MM.1S (cell line): ENCODE measurements at regions not wholly inside any gene's neighbourhood (a gene's known extent, or its start where the extent isn't known, plus 50 kb on each side); places are given as distances from the start of the nearest gene placed in this dataset.

Experiments used
- DNase-seq: peaks from one replicate; pipeline ENCODE4 v3.0.0-alpha.2; 2015
- H2AFZ ChIP-seq: fragments of 300-600 bp; sonication (generic); 2 replicates; pipeline ENCODE4 v1.6.0; 2016; ENCODE audit warnings: antibody characterized with exemption, low read length
- H3F3A ChIP-seq: fragments of 300-600 bp; sonication (generic); 2 replicates; pipeline ENCODE4 v1.6.1; 2016; ENCODE audit warnings: mild to moderate bottlenecking, antibody characterized with exemption, low read length, moderate library complexity, mixed read lengths; ENCODE audit not compliant: insufficient read depth
- H3K27ac ChIP-seq: fragments of 300-600 bp; sonication (generic); 2 replicates; pipeline ENCODE4 v1.5.1; 2016; ENCODE audit warnings: mild to moderate bottlenecking, low read length
- H3K27me3 ChIP-seq: fragments of 300-600 bp; sonication (generic); replicated peaks from 2 replicates; pipeline ENCODE4 v1.6.0; 2016; ENCODE audit warnings: low read length; ENCODE audit not compliant: insufficient read depth
- H3K36me3 ChIP-seq: fragments of 300-600 bp; sonication (generic); replicated peaks from 2 replicates; pipeline ENCODE4 v1.6.1; 2016; ENCODE audit warnings: mild to moderate bottlenecking, low read length, mixed read lengths; ENCODE audit not compliant: insufficient read depth
- H3K4me1 ChIP-seq: fragments of 300-600 bp; sonication (generic); 2 replicates; pipeline ENCODE4 v1.6.1; 2016; ENCODE audit warnings: low read length, mixed read lengths
- H3K4me2 ChIP-seq: fragments of 300-600 bp; sonication (generic); 2 replicates; pipeline ENCODE4 v1.6.0; 2016; ENCODE audit warnings: low read depth, low read length
- H3K4me3 ChIP-seq: fragments of 300-600 bp; sonication (generic); 2 replicates; pipeline ENCODE4 v1.5.1; 2016; ENCODE audit warnings: low read length, mixed read lengths
- H3K79me2 ChIP-seq: fragments of 300-600 bp; sonication (generic); 2 replicates; pipeline ENCODE4 v1.6.1; 2016; ENCODE audit warnings: mixed run types, low read length, mixed read lengths
- H3K9ac ChIP-seq: fragments of 300-600 bp; sonication (generic); 2 replicates; pipeline ENCODE4 v1.6.1; 2016; ENCODE audit warnings: low read length, mixed read lengths
- H3K9me2 ChIP-seq: fragments of 300-600 bp; sonication (generic); replicated peaks from 2 replicates; pipeline ENCODE4 v1.6.1; 2016; ENCODE audit warnings: mild to moderate bottlenecking, low read length, mixed read lengths; ENCODE audit not compliant: insufficient read depth
- H3K9me3 ChIP-seq: fragments of 300-600 bp; sonication (generic); replicated peaks from 2 replicates; pipeline ENCODE4 v1.6.1; 2016; ENCODE audit warnings: mild to moderate bottlenecking, low read length, mixed read lengths; ENCODE audit not compliant: insufficient read depth
- H4K20me1 ChIP-seq: fragments of 300-600 bp; sonication (generic); 2 replicates; pipeline ENCODE4 v1.6.1; 2016; ENCODE audit warnings: mild to moderate bottlenecking, low read length, moderate library complexity, mixed read lengths; ENCODE audit not compliant: insufficient read depth
- EZH2 ChIP-seq: fragments of 300-600 bp; sonication (generic); optimal IDR thresholded peaks from 2 replicates; pipeline ENCODE3; 2017; ENCODE audit warnings: low read depth, mild to moderate bottlenecking, antibody characterized with exemption, low read length, mixed read lengths
- EZH2phosphoT487 ChIP-seq: fragments of 300-600 bp; sonication (generic); IDR thresholded peaks from 2 replicates; pipeline ENCODE4 v1.6.1; 2018; ENCODE audit warnings: antibody characterized with exemption, low read length
- TF ChIP-seq, protein P1 (sequence below): fragments of 300-600 bp; sonication (generic); IDR thresholded peaks from 2 replicates; pipeline ENCODE4 v1.5.1; 2016; ENCODE audit warnings: antibody characterized with exemption, low read length, mixed read lengths

DNA sequence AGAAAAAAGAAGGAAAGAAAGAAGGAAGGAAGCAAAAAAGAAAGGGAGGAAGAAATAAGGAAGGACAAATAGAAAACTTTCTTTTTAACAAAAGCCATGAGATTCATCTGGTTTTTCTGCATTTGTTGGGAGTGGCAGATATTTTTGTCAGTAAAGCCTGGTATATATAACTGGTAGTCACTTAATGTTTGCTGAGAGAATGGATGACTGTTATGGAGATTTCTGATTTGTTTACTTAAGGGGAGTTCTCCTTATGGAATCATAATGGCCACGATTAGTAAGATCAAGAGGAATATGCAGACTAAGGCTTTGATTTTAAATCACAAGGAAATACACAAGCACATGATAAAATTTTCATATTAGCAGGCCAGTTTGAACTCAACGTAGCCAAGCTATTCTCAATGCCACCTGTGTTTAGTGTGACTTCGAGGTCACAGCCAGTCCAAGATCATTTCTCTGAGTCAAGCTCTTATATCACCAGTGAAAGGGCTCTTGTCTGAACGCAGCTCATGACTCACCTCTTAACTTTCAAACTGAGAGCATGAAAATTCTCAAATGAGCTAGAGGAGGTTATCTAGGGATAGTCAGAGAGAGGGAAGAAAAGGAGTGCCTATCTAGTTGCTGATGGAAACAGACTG is 445.1 kb upstream of the ZMIZ1 start:
- H3K4me2 ChIP-seq: no peak overlapping the region
- H3K27me3 ChIP-seq: no peaks in the 10 kb centered on the region
- H3K4me1 ChIP-seq: no peaks in the 10 kb centered on the region
- H2AFZ ChIP-seq: no peak overlapping the region
- no peaks in the 10 kb centered on the region for H3K9me2 ChIP-seq
- no peaks in the 10 kb centered on the region for H3K79me2 ChIP-seq
- TF ChIP-seq, protein P1, sequence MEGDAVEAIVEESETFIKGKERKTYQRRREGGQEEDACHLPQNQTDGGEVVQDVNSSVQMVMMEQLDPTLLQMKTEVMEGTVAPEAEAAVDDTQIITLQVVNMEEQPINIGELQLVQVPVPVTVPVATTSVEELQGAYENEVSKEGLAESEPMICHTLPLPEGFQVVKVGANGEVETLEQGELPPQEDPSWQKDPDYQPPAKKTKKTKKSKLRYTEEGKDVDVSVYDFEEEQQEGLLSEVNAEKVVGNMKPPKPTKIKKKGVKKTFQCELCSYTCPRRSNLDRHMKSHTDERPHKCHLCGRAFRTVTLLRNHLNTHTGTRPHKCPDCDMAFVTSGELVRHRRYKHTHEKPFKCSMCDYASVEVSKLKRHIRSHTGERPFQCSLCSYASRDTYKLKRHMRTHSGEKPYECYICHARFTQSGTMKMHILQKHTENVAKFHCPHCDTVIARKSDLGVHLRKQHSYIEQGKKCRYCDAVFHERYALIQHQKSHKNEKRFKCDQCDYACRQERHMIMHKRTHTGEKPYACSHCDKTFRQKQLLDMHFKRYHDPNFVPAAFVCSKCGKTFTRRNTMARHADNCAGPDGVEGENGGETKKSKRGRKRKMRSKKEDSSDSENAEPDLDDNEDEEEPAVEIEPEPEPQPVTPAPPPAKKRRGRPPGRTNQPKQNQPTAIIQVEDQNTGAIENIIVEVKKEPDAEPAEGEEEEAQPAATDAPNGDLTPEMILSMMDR: no peak
- no peak for TF ChIP-seq EZH2phosphoT487
- no peak for TF ChIP-seq EZH2
- H4K20me1 ChIP-seq: no peaks in the 10 kb centered on the region
- no peaks in the 10 kb centered on the region for H3F3A ChIP-seq
- no peak for DNase-seq
- H3K36me3 ChIP-seq: no peaks in the 10 kb centered on the region
- H3K27ac ChIP-seq: no peak overlapping the region
- H3K9ac ChIP-seq: no peak overlapping the region
- no peak overlapping the region for H3K4me3 ChIP-seq
- H3K9me3 ChIP-seq: no peaks in the 10 kb centered on the region

DNA sequence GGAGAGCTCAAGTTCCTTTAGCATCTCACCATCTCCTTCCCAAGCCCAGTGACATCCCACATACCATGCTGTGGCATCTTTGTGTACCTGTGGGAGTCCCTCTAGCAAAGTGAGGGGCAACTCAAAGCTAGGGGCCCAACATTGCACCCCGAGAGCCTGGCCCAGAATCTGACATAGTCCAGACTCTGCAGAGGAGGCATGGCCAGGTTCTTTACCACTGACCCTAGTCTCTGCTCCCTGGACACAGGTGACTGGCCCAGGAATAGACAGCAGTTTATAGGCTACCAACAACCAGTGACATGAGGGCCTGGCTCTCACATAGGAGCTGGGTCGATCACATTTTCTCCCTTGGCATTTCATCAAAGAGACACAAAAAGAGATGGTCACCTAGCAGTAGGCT is 444.0 kb upstream of the ZMIZ1 start:
- H3K4me1 ChIP-seq: no peaks in the 10 kb centered on the region
- no peaks in the 10 kb centered on the region for H3K79me2 ChIP-seq
- no peak overlapping the region for H3K9ac ChIP-seq
- H2AFZ ChIP-seq: no peak overlapping the region
- TF ChIP-seq EZH2 (no peak), EZH2phosphoT487 (no peak)
- TF ChIP-seq, protein P1: no peak
- no peaks in the 10 kb centered on the region for H3K27me3 ChIP-seq
- H3F3A ChIP-seq: no peaks in the 10 kb centered on the region
- H3K9me3 ChIP-seq: no peaks in the 10 kb centered on the region
- no peaks in the 10 kb centered on the region for H3K9me2 ChIP-seq
- no peak overlapping the region for H3K4me3 ChIP-seq
- no peaks in the 10 kb centered on the region for H4K20me1 ChIP-seq
- H3K4me2 ChIP-seq: no peak overlapping the region
- H3K36me3 ChIP-seq: no peaks in the 10 kb centered on the region
- no peak overlapping the region for H3K27ac ChIP-seq
- no peak for DNase-seq

DNA sequence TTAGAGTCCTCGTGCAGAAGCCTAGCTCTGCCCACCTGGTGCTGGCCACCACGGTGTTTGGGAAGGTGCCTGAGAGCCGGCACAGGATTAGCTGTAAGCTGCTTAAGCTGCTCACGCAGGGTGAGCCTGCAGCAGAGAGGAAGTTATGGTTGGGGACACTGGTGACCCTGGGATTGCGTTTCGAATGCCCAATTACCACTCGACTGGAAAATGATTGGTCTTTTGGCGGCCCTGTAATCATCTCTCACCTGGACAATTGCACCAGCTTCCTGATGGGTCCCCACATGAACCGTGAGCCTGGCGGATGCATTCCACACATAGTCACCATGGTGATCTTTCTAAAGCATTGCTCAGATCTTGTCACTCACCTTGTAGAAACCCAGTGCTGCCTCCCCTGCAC is 442.3 kb upstream of the ZMIZ1 start:
- Histone ChIP-seq H3K4me1 (no peaks in the 10 kb centered on the region), H3K27me3 (no peaks in the 10 kb centered on the region), H3F3A (no peaks in the 10 kb centered on the region), H2AFZ (no peak overlapping the region), H3K4me3 (no peak overlapping the region), H4K20me1 (no peaks in the 10 kb centered on the region), H3K79me2 (no peaks in the 10 kb centered on the region), H3K27ac (no peak overlapping the region), H3K9me3 (no peaks in the 10 kb centered on the region), H3K4me2 (no peak overlapping the region), H3K9ac (no peak overlapping the region), H3K36me3 (no peaks in the 10 kb centered on the region), H3K9me2 (no peaks in the 10 kb centered on the region)
- TF ChIP-seq, protein P1: no peak
- TF ChIP-seq EZH2: no peak
- TF ChIP-seq EZH2phosphoT487: no peak
- DNase-seq: no peak
